HepG2 (cell line): ENCODE measurements at regions not wholly inside any gene's neighbourhood (a gene's known extent, or its start where the extent isn't known, plus 50 kb on each side); places are given as distances from the start of the nearest gene placed in this dataset.

Source experiments
- ADNP ChIP-seq: sonication (generic); formaldehyde crosslinking; IDR thresholded peaks from 2 replicates; pipeline ENCODE4 v1.4.0; 2020; ENCODE audit warnings: missing genetic modification reagents
- ATF7-NPFF ChIP-seq: sonication (generic); formaldehyde crosslinking; IDR thresholded peaks from 2 replicates; pipeline ENCODE4 v1.8.1; 2023; ENCODE audit warnings: mild to moderate bottlenecking, low read depth, missing genetic modification reagents, moderate library complexity
- BCL6 ChIP-seq: IDR thresholded peaks from 2 replicates; pipeline ENCODE4 v1.6.1; 2016; ENCODE audit warnings: missing genetic modification reagents, missing compliant biosample characterization
- CBX5 ChIP-seq: sonication (generic); formaldehyde crosslinking; IDR thresholded peaks from 2 replicates; pipeline ENCODE4 v1.4.0; 2020; ENCODE audit warnings: missing genetic modification reagents, borderline replicate concordance
- CEBPB ChIP-seq: IDR thresholded peaks from 2 replicates; pipeline ENCODE4 v1.6.1; 2011; ENCODE audit warnings: low read depth, low read length, improper control_type of control experiment, borderline replicate concordance
- CREM ChIP-seq, 2 experiments: sonication (generic) in 1 of 2; formaldehyde crosslinking in 1 of 2; IDR thresholded peaks; 2 replicates each; pipeline versions ENCODE4 v1.4.0 to v1.6.1; 2016 to 2020; ENCODE audit warnings: antibody characterized with exemption in 1 of 2, mild to moderate bottlenecking in 1 of 2, missing genetic modification reagents in 1 of 2
- EEA1 ChIP-seq: sonication (generic); formaldehyde crosslinking; IDR thresholded peaks from 2 replicates; pipeline ENCODE4 v1.5.1; 2020; ENCODE audit warnings: mild to moderate bottlenecking, missing genetic modification reagents, borderline replicate concordance
- FIP1L1 ChIP-seq: fragments of 200-400 bp; formaldehyde crosslinking; IDR thresholded peaks from 2 replicates; pipeline ENCODE4 v1.6.1; 2018; ENCODE audit warnings: low read depth, mild to moderate bottlenecking, low read length, moderate library complexity, borderline replicate concordance; ENCODE audit not compliant: insufficient read depth
- FOSL2 ChIP-seq: sonication (generic); formaldehyde crosslinking; IDR thresholded peaks from 2 replicates; pipeline ENCODE4 v1.4.0; 2020; ENCODE audit warnings: missing genetic modification reagents
- GATAD1 ChIP-seq: IDR thresholded peaks from 2 replicates; pipeline ENCODE4 v1.6.1; 2016; ENCODE audit warnings: missing genetic modification reagents, missing compliant biosample characterization
- HDAC2 ChIP-seq: sonication (generic); formaldehyde crosslinking; IDR thresholded peaks from 2 replicates; pipeline ENCODE4 v1.4.0; 2020; ENCODE audit warnings: missing genetic modification reagents
- HOXA3 ChIP-seq: sonication (generic); formaldehyde crosslinking; IDR thresholded peaks from 2 replicates; pipeline ENCODE4 v1.5.0; 2020; ENCODE audit warnings: missing genetic modification reagents
- HOXD1 ChIP-seq: sonication (generic); formaldehyde crosslinking; IDR thresholded peaks from 2 replicates; pipeline ENCODE4 v1.5.0; 2020; ENCODE audit warnings: missing genetic modification reagents
- MATR3 ChIP-seq: sonication (generic); formaldehyde crosslinking; IDR thresholded peaks from 2 replicates; pipeline ENCODE4 v1.4.0; 2020; ENCODE audit warnings: missing genetic modification reagents
- MED1 ChIP-seq: sonication (generic); formaldehyde crosslinking; IDR thresholded peaks from 2 replicates; pipeline ENCODE4 v1.4.0; 2020; ENCODE audit warnings: missing genetic modification reagents
- MLX ChIP-seq: IDR thresholded peaks from 2 replicates; pipeline ENCODE4 v1.6.1; 2016
- NCOR1 ChIP-seq: fragments of 200-600 bp; sonication (generic); IDR thresholded peaks from 2 replicates; pipeline ENCODE4 v1.7.0; 2017; ENCODE audit warnings: antibody characterized with exemption, low read length, borderline replicate concordance
- NKX3-1 ChIP-seq: sonication (generic); formaldehyde crosslinking; IDR thresholded peaks from 2 replicates; pipeline ENCODE4 v1.5.0; 2020; ENCODE audit warnings: missing genetic modification reagents
- SSRP1 ChIP-seq: IDR thresholded peaks from 2 replicates; pipeline ENCODE4 v1.6.1; 2016; ENCODE audit warnings: control low read depth
- TAF1 ChIP-seq: sonication (generic); formaldehyde crosslinking; IDR thresholded peaks from 2 replicates; pipeline ENCODE4 v1.4.0; 2020; ENCODE audit warnings: missing genetic modification reagents
- TARDBP ChIP-seq: sonication (generic); formaldehyde crosslinking; IDR thresholded peaks from 2 replicates; pipeline ENCODE4 v1.8.0; 2022; ENCODE audit warnings: mild to moderate bottlenecking, missing genetic modification reagents
- TBX2 ChIP-seq: sonication (generic); formaldehyde crosslinking; IDR thresholded peaks from 2 replicates; pipeline ENCODE4 v1.5.0; 2020; ENCODE audit warnings: missing genetic modification reagents, mild to moderate bottlenecking, borderline replicate concordance
- TCF12 ChIP-seq, 2 experiments: fragments of 450-650 bp in 1 of 2; sonication (generic) in 1 of 2; formaldehyde crosslinking in 1 of 2; IDR thresholded peaks; 2 replicates each; pipeline versions ENCODE4 v1.6.1 to v1.8.0; 2017 to 2022; ENCODE audit warnings: antibody characterized with exemption in 1 of 2, mild to moderate bottlenecking in 1 of 2, missing genetic modification reagents in 1 of 2, moderate library complexity in 1 of 2
- TRIM24 ChIP-seq: sonication (generic); formaldehyde crosslinking; IDR thresholded peaks from 2 replicates; pipeline ENCODE4 v1.8.0; 2022; ENCODE audit warnings: mild to moderate bottlenecking, missing genetic modification reagents
- USF2 ChIP-seq, 2 experiments: sonication (generic) in 1 of 2; formaldehyde crosslinking in 1 of 2; IDR thresholded peaks; 2 replicates each; pipeline versions ENCODE4 v1.5.1 to v1.6.1; 2011 to 2020; ENCODE audit warnings: borderline replicate concordance in 1 of 2, low read depth in 1 of 2, low read length in 1 of 2, mild to moderate bottlenecking in 1 of 2, missing genetic modification reagents in 1 of 2, moderate library complexity in 1 of 2
- ZNF362 ChIP-seq: sonication (generic); formaldehyde crosslinking; IDR thresholded peaks from 2 replicates; pipeline ENCODE4 v1.4.0; 2020; ENCODE audit warnings: missing genetic modification reagents, mild to moderate bottlenecking, borderline replicate concordance
- ZNF7 ChIP-seq: IDR thresholded peaks from 2 replicates; pipeline ENCODE4 v1.6.1; 2016; ENCODE audit warnings: missing biosample characterization, missing genetic modification reagents

GRCh38 chr2:42987112-42987922, 194.9 kb upstream of the HAAO start (continued):
- TF ChIP-seq NCOR1, result peak; percentile 20; the same call in 1 of the 2 replicates
- peak; percentile 41; the same call in 1 of the 2 replicates for TF ChIP-seq CREM (IDR thresholded peaks at IDR 0.05)
- TF ChIP-seq CREM (CRISPR knock-in tag; IDR thresholded peaks at IDR 0.05), result no peak
- TF ChIP-seq TAF1 (CRISPR knock-in tag), result no peak
- TF ChIP-seq BCL6 (CRISPR knock-in tag), result peak; percentile 52; the same call in 1 of the 2 replicates
- 0 out of 2 replicates have a peak, but pooled peaks have one; percentile 44 for TF ChIP-seq NKX3-1
- peak; percentile 29; the same call in 1 of the 2 replicates for TF ChIP-seq TBX2 (CRISPR knock-in tag)
- TF ChIP-seq EEA1 (CRISPR knock-in tag), result no peak
- peak; percentile 94 for TF ChIP-seq CEBPB
- TF ChIP-seq ADNP, result peak; percentile 84; the same call in 1 of the 2 replicates
- peak; percentile 52; the same call in 1 of the 2 replicates for TF ChIP-seq HDAC2 (CRISPR knock-in tag)
- 0 out of 2 replicates have a peak, but pooled peaks have one; percentile 50 for TF ChIP-seq MLX (CRISPR knock-in tag)
- peak; percentile 18; the same call in 1 of the 2 replicates for TF ChIP-seq HOXA3 (CRISPR knock-in tag)
- TF ChIP-seq ATF7-NPFF (CRISPR knock-in tag), result no peak
- TF ChIP-seq CBX5 (CRISPR knock-in tag), result peak; percentile 40; the same call in 1 of the 2 replicates
- peak; percentile 73; the same call in 1 of the 2 replicates for TF ChIP-seq TARDBP (CRISPR knock-in tag)
- peak; percentile 61; the same call in 1 of the 2 replicates for TF ChIP-seq HOXD1 (CRISPR knock-in tag)
- peak; percentile 98 for TF ChIP-seq ZNF362 (CRISPR knock-in tag)
- no peak for TF ChIP-seq FIP1L1
- peak; percentile 83 for TF ChIP-seq MED1
- no peak for TF ChIP-seq TRIM24 (CRISPR knock-in tag)
- no peak for TF ChIP-seq USF2 (IDR thresholded peaks at IDR 0.05; ENCODE audit: low read depth, low read length)
- TF ChIP-seq USF2 (CRISPR knock-in tag; IDR thresholded peaks at IDR 0.05; ENCODE audit: borderline replicate concordance), result no peak
- peak; percentile 73 for TF ChIP-seq ZNF7 (CRISPR knock-in tag)
- peak; percentile 64; the same call in 1 of the 2 replicates for TF ChIP-seq FOSL2 (CRISPR knock-in tag)
- no peak for TF ChIP-seq MATR3 (CRISPR knock-in tag)
- TF ChIP-seq TCF12 (IDR thresholded peaks at IDR 0.05), result no peak
- no peak for TF ChIP-seq TCF12 (CRISPR knock-in tag; IDR thresholded peaks at IDR 0.05)
- no peak for TF ChIP-seq SSRP1 (CRISPR knock-in tag)
- peak; percentile 14; the same call in 1 of the 2 replicates for TF ChIP-seq GATAD1
